GOT3 (cell line): ENCODE measurements at regions not wholly inside any gene's neighbourhood (a gene's known extent, or its start where the extent isn't known, plus 50 kb on each side); places are given as distances from the start of the nearest gene placed in this dataset.

ENCODE experiments used
- DNase-seq: peaks from one replicate; lab custom pipeline; 2025; ENCODE audit warnings: mixed read lengths; lab: John Stamatoyannopoulos, UW

DNA sequence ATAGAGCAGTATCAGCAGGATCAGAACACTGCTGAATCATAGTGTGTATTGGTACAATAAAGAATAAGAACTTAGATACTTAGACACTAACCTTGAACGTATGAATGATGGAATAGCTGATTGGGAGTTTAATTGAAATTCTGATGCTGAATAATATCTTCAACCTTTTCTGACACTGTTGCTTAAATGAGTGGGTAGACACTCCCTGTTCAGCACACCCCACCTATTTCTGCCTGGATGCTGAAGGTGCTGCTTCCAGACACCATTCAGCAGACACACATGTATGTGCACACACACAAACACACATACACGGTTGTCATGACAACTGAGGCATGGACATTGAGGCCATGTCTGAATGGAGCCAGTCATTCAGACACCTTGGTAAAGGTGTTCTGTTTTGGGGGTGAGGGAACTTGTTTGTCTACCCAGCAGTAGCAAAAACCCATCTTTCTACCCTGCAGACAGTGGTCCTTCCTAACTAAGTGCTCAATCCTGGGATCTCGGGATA is 54.3 kb downstream of the TMEM215 start:
- no peak for DNase-seq

DNA sequence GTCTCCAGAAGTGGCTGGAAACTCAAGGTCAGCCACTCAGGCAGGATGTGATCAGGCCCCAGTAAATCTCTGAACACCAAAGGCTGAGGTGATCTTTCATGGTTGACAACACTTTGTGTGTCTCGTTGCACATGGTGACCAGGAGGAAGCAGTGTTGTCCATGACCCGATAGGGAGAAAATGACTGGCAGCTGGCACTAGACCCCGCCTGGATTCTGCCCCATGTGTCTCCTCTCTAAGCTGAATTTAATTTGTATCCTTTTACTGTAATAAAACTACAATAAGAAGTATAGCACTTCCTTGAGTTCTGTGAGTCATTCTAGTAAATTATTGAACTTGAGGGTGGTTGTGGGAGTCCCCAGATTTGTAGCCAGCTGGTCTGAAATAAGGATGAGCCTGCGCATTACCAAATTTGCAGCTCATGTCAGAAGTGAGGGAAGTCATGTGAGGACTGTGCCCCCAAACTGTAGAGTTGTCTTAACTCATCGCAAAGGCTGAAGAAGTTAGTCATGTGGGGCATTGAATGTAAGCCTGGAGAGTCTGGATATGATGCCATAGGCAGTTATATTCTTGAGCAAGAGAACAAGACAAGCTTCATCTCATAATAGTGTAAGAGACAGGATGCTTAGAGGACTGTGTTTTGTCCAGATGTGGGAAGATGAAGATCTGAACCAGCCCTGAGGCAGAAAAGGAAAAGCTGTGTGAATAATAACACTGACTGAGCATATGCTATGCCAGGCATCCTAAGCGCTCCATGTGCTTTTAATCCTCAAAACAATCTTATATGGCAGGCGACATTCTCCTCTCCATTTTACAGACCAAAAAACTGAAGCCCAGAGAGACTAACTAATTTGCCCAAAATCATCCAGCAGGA is 55.9 kb downstream of the TMEM215 start:
- DNase-seq = no peak

DNA sequence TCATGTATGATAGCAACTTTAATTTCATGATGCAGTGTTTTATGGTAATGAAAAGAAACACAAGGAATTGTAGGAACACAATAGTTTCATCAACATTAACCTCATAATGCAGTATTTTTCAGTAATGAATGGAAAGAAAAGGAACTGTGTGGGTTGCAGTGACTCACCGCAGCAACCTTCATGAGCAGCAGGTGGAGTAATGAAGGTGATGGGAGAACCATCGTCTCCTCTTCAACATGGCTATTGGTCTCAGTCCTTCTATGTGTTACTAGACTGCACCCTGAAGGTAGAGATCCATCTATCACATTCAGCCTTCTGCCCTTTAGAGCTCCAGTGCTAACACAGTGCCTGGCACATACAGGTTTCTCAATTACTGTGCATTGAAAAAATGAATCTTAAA is 58.0 kb downstream of the TMEM215 start:
- no peak for DNase-seq

GRCh38 chr9:32843295-32843694 is 60.0 kb downstream of the TMEM215 start:
- DNase-seq = no peak

DNA sequence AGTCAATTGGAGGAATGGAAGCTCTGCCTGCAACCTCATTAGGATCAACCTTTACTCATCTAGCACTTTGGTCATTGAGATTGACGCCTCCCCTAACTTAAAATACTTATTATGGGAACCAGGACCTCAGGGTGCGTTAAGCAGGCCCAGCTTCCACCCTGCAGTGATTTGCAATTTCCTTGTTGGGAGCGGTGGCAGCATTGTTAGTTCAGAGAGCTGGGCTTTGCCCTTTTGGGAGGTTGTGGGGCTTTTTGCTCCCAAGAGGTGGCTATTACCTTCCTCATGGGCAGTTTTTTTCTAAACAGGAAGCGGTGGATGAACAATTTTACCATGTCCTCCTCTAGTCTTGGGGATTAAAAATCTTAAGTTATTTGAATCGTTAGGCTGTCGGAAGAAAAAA is 60.9 kb downstream of the TMEM215 start:
- no peak for DNase-seq

- DNase-seq = no peak
Measured at GRCh38 chr9:32854271-32854670, 70.9 kb downstream of the TMEM215 start.

DNA sequence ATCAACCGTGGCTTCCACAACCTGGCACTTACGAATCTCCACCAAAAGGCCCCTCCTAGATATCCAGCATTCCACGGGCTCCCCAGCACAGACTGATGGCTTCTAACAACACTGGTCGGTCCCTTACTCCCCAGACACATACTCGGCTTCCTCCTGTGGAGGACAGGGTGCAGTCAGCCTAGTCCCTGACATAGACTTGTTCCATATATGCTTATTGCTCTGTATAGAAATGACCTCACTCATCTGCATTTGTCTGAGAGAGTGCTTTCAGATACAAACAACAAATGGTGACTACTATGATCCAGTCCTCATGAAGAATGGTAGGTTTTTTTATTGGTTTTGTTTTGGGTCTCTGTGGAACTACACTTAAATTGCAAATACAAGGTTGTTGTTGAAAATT is 72.4 kb downstream of the TMEM215 start:
- no peak for DNase-seq

DNA sequence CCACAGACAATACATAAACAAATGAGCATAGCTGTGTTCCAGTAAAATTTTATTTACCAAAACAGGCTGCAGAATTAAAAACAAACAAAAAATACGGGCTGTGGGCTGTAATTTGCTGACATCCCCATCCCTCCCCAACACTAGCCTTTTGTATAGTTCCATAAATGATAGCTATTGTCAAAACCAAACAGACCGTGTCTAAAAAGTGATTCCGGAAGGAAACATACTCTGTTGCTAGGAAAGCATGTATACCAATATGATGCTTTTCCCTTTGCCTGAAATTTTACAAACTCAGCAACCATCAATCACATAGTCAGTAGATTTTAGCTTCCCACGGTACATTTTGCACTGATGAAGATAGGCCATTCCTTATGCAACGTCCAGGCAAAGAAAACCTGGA is 80.0 kb downstream of the TMEM215 start:
- DNase-seq = no peak

- DNase-seq = no peak
Measured at GRCh38 chr9:32864971-32865370, 81.6 kb downstream of the TMEM215 start.

- no peak for DNase-seq
Measured at GRCh38 chr9:32866273-32866672, 82.9 kb downstream of the TMEM215 start.

DNA sequence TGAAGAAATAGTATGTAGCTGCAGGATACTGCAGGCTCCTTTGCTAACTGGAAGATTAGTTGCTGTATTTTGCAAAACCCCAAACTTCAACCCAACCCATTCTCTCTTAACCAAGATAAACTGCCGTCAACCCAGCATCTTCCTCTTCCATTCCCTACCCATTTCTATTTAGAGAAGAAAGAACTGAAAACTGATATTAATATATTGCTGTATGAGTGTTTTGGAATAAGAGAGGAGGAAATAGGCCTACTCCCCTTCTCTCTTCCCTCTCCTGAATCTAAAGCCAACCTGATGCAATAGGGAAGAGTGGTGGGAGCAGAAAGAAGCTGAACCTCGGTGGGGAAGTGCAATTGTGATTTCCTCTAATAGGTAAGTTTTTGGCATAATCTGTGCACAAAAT is 83.7 kb downstream of the TMEM215 start:
- DNase-seq = no peak

- no peak for DNase-seq
Measured at GRCh38 chr9:32867601-32868204, 84.4 kb downstream of the TMEM215 start.

- no peak for DNase-seq
Measured at GRCh38 chr9:32869404-32869803, 86.1 kb downstream of the TMEM215 start.

DNA sequence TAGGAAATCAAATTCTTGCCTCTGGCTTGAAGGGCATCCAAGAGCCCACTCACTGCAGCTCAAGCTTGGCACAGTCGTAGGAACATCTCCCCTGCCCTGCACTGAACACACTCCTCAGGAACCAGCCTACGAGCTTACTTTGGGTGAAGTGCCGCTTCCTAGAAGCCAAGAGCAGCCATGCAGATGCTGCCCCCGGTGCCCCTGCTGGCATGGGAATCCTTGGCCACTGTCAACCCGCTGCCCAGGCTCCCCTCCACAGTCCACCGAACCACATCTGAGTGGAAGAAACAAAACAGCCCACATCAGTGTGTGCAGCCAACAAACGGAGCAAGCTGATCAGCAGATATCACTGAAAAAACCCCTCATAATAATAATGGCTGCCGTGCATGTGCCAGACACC is 89.8 kb downstream of the TMEM215 start:
- no peak for DNase-seq

- no peak for DNase-seq
Measured at GRCh38 chr9:32873553-32873952, 90.2 kb downstream of the TMEM215 start.

DNA sequence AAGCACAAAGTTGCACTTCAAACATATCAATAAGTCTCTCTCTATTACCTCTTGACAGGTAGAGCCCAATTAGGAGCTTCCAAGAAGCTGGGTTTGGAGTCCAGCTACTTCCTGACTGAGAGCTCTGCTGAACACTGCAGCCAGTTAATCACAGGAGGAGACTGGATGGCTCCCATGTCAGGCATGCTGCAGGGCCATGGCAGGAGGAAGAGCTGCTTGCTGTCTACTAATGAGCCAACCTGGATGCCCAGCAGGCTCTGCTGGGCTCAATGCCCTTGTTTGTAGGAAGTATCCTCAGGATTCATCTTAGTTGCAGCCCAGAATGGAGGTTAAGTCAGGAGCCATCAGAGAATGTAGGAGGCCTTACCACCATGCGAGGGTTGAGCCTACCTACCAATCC is 91.9 kb downstream of the TMEM215 start:
- DNase-seq = no peak

DNA sequence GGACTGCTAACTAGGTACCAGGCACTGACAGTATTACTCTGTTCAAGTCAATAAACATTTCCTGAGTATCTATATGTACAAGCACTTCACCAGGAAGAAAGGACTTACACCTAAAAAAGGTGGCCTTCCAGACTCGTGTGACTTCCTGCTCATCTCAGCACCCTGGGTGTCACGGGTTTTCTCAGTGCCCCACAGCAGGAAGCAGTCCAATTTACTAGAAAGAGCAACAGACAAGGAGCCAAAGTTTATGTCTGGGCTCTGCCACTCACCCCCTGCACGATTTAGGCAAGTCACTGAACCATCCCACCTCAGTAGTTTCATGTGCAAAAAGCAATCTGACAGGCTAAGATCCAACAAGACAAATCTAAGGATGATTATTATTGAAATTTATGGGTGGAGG is 92.4 kb downstream of the TMEM215 start:
- no peak for DNase-seq

- no peak for DNase-seq
Measured at GRCh38 chr9:32877103-32877502, 93.8 kb downstream of the TMEM215 start.

GRCh38 chr9:32877639-32878217 is 94.4 kb downstream of the TMEM215 start:
- DNase-seq = no peak

DNA sequence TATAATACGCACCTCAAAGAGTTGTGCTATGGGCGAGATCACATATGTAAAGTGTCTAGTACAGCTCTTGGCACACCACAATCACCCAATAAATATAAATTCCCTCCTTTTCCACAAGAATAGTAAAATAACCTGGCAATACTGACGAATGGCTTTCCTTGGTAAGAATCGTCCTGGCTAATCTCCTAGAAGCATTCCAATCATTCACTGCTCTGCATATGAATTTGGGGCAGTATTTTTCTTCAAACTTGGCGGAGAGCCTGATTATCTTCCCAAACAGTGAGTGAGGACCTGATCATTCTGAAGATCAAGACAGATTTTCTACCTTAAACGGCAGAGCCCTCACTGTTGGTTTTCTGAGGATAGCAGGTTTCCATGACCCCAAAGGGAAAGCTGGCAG is 96.0 kb downstream of the TMEM215 start:
- DNase-seq = no peak

DNA sequence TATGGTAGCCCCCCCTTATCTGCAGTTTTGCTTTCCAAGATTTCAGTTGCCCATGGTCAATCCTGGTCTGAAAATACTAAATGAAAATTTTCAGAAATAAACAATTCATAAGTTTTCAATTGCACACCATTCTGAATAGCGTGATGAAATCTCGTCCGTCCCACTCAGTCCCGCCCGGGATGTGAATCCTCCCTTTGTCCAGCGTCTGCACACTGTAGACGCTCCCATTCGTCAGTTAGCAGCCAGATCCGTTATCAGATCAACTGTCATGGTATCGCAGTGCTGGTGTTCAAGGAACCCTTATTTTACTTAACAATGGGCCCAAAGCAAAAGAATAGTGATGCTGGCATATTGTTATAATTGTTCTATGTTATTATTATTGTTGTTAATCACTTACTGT is 98.6 kb downstream of the TMEM215 start:
- DNase-seq = no peak

DNA sequence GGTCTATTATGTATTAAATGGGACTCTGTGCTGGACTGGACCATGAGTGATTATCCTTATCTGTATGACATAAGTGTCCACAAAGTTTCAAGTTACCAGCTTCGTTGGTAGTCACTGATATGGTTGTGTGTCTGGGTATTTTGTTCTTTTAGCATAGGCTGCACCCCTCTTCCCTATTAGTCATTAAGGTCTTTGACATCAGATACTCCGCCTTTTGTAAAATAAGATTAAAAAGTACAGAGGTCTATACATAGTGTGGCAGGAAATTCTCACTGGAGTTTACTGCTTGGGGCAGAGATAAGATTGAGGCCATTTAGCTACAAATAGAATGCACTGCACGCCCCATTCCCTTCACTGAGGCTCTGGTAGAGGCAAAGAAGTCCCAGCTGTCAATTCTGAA is 99.4 kb downstream of the TMEM215 start:
- DNase-seq = no peak

DNA sequence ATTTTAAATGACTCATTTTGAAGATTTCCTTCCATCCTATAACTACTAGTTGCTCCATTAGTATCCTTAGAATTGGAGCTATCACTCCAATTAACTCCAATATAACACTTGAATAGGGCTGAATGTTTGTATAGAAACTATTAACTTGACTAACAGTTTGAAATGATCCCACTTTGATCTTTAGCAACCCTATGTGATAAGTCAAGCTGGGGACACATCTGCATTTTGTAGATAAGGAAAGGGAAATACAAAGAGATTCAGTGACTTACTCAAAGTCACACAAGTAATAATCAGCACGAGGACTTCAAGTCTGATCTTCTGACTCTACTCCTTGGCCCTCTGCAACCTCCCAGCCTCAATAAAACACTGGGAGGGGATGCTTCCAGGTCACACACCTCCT is 101.1 kb downstream of the TMEM215 start:
- no peak for DNase-seq
